GM12891 (cell line): ENCODE measurements at regions not wholly inside any gene's neighbourhood (a gene's known extent, or its start where the extent isn't known, plus 50 kb on each side); places are given as distances from the start of the nearest gene placed in this dataset.

Experiments used
- PAX5 ChIP-seq: IDR thresholded peaks from 2 replicates; pipeline ENCODE4 v1.6.1; 2011; ENCODE audit warnings: low read length, moderate library complexity, mild to moderate bottlenecking; ENCODE audit not compliant: insufficient read depth, severe bottlenecking
- POLR2A ChIP-seq: IDR thresholded peaks from 2 replicates; pipeline ENCODE4 v1.6.1; 2011; ENCODE audit warnings: low read depth, low read length, control low read depth
- POLR2AphosphoS5 ChIP-seq: IDR thresholded peaks from 2 replicates; pipeline ENCODE4 v1.6.1; 2011; ENCODE audit warnings: low read depth, low read length, control low read depth
- SPI1 ChIP-seq: IDR thresholded peaks from 2 replicates; pipeline ENCODE4 v1.6.1; 2011; ENCODE audit warnings: low read depth, low read length, control low read depth
- TAF1 ChIP-seq: IDR thresholded peaks from 2 replicates; pipeline ENCODE4 v1.6.1; 2011; ENCODE audit warnings: low read depth, low read length, control low read depth

DNA sequence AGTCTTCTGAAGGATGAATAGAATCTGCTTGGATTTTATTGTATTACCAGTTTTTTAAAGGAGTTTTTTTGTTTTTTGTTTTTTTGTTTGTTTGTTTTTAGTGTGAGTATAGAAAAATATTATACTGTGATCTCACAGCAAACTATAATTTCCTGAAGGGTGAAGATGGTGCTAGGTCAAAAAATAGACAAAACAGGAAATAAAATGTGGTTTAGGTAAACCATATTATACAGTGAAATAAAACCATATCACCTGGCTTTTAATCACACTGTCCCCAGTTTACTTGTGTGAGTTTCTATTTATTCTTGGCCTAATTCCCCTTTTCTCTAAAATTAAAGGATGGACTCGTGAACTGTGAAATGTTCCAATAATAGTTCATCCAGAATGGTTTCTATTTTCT is 841.3 kb upstream of the CTNND2 start:
- no peak for TF ChIP-seq POLR2AphosphoS5
- TF ChIP-seq POLR2A, result no peak
- TF ChIP-seq TAF1, result no peak
- no peak for TF ChIP-seq SPI1
- no peak for TF ChIP-seq PAX5
